Heart right ventricle (tissue), 16 donors: ENCODE measurements at regions not wholly inside any gene's neighbourhood (a gene's known extent, or its start where the extent isn't known, plus 50 kb on each side); places are given as distances from the start of the nearest gene placed in this dataset.
"Not testable (repeated sequence)": the region's sequence is repeated elsewhere in the genome, so short reads cannot be mapped to it uniquely, and the experiment has no call there.

Experiments used
- ATAC-seq, 8 donors: fragments of 200-7000 bp; cut with Tn5 transposase; one replicate each; pipeline ENCODE4 v1.9.1; 2020; ENCODE audit warnings: mild to moderate bottlenecking in 8 of 8, moderate library complexity in 8 of 8, moderate number of reproducible peaks in 1 of 8
- DNase-seq, 2 donors: peaks; one replicate each; pipeline ENCODE4 v3.0.0-alpha.2; 2020
- H3K27ac ChIP-seq, 10 donors: fragments of 200-600 bp; sonication (generic) in 2 of 10; one replicate each; pipeline versions ENCODE4 v1.5.0 to v1.8.0; 2020 to 2022; ENCODE audit warnings: mild to moderate bottlenecking in 3 of 10
- H3K27me3 ChIP-seq, 7 donors: fragments of 200-600 bp; one replicate each; pipeline ENCODE4 v1.8.0; 2021 to 2022; ENCODE audit warnings: mild to moderate bottlenecking in 2 of 7
- H3K36me3 ChIP-seq, 9 donors: fragments of 200-600 bp; sonication (generic) in 1 of 9; one replicate each; pipeline versions ENCODE4 v1.5.0 to v1.8.0; 2020 to 2022; ENCODE audit warnings: mild to moderate bottlenecking in 2 of 9
- H3K4me1 ChIP-seq, 9 donors: fragments of 200-600 bp; sonication (generic) in 1 of 9; one replicate each; pipeline versions ENCODE4 v1.5.0 to v1.8.0; 2020 to 2022; ENCODE audit warnings: mild to moderate bottlenecking in 4 of 9
- H3K4me3 ChIP-seq, 10 donors: fragments of 200-600 bp; sonication (generic) in 2 of 10; one replicate each; pipeline versions ENCODE4 v1.5.0 to v1.8.0; 2020 to 2022; ENCODE audit warnings: mild to moderate bottlenecking in 7 of 10, moderate library complexity in 2 of 10
- H3K9me3 ChIP-seq, 11 donors: fragments of 200-600 bp in 10 of 11; sonication (generic) in 2 of 11; one replicate each; pipeline versions ENCODE4 v1.5.0 to v1.8.0; 2013 to 2022; ENCODE audit warnings: mild to moderate bottlenecking in 2 of 11, control low read depth in 1 of 11, moderate library complexity in 1 of 11
- WGBS, 2 donors: extraction: QIAGEN DNeasy Blood & Tissue Kit; methylation state at CpG; one replicate each; pipeline ENCODE4 v1.1.7; 2013; ENCODE audit warnings: inconsistent platforms in 1 of 2; 5-methylcytosine and 5-hydroxymethylcytosine counted together
- intact Hi-C, 10 donors: fragments of 100-400 bp; cut with DNase I; formaldehyde crosslinking; loops; one replicate each; pipeline versions ENCODE4 v1.11.1 to v1.14.2; 2022
- TF ChIP-seq, protein P1 (sequence below), 9 donors: fragments of 200-600 bp; sonication (generic) in 2 of 9; IDR thresholded peaks; one replicate each; pipeline versions ENCODE4 v1.5.0 to v1.8.0; 2021 to 2022; ENCODE audit warnings: antibody characterized with exemption in 9 of 9, mild to moderate bottlenecking in 5 of 9, moderate library complexity in 1 of 9
- donor health status: Arrhythmogenic right ventricular cardiomyopathy.
- donor health status: ischemic (EF 13 %, LVEDD 7.1; RV severe dilation, severe dysfunction).
- donor health status: healthy with polysubstance abuse.
- donor health status: DM: no; HTN: yes; CAD: no.
- donor health status: DM: no; HTN: no; CAD: no.
- donor health status: ischemic (EF 25% LVEDD 6.9; RV normal size, moderate dysfunction).
- donor health status: ischemic (EF 25% LVEDD 5.7; RV mildly dilated, moderate dysfunction).
- donor health status: healthy.
- donor health status: DM: yes; HTN: yes; CAD: no.
- donor health status: Ischemic cardiomyopathy.
- donor health status: ischemic (EF 35%, LVEDD 5.7; RV mildly dilated, moderate dysfunction).
- donor health status: nonischemic (EF 11% LVEDD 7.7; RV severe dilation, severe dysfunction).
- donor health status: DM: yes; HTN: yes; CAD: no.
- donor health status: PGD.
- donor health status: ischemic (EF 29% LVEDD 5.4; RV normal size, mild dysfunction).
- donor health status: nonischemic (EF 23%, LVEDD 6.1; RV moderate dilation, normal function).

- ATAC-seq = no peak
- H3K4me1 ChIP-seq = peaks cover 0 to 9% (median 0%) of the 10 kb centered on the region in 9 donors
- TF ChIP-seq, protein P1, sequence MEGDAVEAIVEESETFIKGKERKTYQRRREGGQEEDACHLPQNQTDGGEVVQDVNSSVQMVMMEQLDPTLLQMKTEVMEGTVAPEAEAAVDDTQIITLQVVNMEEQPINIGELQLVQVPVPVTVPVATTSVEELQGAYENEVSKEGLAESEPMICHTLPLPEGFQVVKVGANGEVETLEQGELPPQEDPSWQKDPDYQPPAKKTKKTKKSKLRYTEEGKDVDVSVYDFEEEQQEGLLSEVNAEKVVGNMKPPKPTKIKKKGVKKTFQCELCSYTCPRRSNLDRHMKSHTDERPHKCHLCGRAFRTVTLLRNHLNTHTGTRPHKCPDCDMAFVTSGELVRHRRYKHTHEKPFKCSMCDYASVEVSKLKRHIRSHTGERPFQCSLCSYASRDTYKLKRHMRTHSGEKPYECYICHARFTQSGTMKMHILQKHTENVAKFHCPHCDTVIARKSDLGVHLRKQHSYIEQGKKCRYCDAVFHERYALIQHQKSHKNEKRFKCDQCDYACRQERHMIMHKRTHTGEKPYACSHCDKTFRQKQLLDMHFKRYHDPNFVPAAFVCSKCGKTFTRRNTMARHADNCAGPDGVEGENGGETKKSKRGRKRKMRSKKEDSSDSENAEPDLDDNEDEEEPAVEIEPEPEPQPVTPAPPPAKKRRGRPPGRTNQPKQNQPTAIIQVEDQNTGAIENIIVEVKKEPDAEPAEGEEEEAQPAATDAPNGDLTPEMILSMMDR (IDR thresholded peaks at IDR 0.05) = no peak
- DNase-seq = no peak
- H3K36me3 ChIP-seq = no peaks in the 10 kb centered on the region
- no peak overlapping the region for H3K4me3 ChIP-seq
- intact Hi-C loops = no loop called here
- H3K27me3 ChIP-seq = no peaks in the 10 kb centered on the region
- no peaks in the 10 kb centered on the region for H3K9me3 ChIP-seq
- no peak overlapping the region for H3K27ac ChIP-seq
- WGBS, 2 donors = 91 to 94% methylated on average over 6 of the region's 6 CpGs
Measured at GRCh38 chr6:134405386-134406087, 87.6 kb upstream of the SGK1 start.

DNA sequence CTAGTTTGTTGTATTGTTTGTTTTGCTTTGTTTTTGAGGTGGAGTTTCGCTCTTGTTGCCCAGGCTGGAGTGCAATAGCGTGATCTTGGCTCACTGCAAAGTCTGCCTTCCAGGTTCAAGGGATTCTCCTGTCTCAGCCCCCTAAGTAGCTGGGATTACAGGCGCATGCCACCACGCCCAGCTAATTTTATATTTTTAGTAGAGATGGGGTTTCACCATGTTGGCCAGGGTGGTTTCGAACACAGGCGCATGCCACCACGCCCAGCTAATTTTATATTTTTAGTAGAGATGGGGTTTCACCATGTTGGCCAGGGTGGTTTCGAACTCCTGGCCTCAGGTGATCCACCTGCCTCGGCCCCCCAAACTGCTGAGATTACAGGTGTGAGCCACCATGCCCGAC lies 85.4 kb upstream of the SGK1 start:
- DNase-seq, H3K36me3 ChIP-seq, H3K27ac ChIP-seq, H3K4me1 ChIP-seq, H3K4me3 ChIP-seq, H3K27me3 ChIP-seq, intact Hi-C loops, ATAC-seq, H3K9me3 ChIP-seq: not testable (repeated sequence)
- WGBS, 2 donors = 97 to 98% methylated on average over 10 of the region's 10 CpGs

DNA sequence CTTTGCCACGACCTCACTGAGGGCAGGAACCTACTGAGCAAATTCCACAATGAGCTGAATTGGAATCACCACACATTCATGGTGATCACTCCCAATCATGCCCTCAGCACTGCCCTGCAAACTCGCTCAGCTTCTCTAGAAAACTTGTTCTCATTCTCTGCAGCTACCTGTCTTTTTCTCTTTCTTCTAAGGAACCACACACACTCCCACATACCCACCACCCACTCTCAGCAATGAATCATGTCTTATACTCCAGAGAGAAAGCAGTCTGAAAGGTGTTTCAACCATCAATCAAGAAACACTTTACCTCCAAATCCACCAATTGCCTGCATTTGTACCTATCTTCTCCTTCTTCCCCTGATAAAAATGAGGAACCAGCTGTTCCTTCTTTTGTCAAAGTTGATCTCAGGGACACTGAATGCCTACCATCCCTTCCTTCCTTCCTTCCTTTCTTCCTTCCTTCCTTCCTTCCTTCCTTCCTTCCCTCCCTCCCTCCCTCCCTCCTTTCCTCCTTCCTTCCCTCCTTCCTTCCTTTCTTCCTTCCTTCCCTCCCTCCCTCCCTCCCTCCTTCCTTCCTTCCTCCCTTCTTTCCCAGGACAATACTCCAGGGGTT lies 84.6 kb upstream of the SGK1 start:
- H3K27me3 ChIP-seq = no peaks in the 10 kb centered on the region
- ATAC-seq = no peak
- H3K4me3 ChIP-seq = no peak overlapping the region
- DNase-seq = no peak
- peaks cover 0 to 6% (median 0%) of the 10 kb centered on the region in 9 donors for H3K4me1 ChIP-seq
- intact Hi-C loops = no loop called here
- WGBS, 2 donors = 91 to 94% methylated on average over 2 of the region's 2 CpGs
- no peaks in the 10 kb centered on the region for H3K36me3 ChIP-seq
- H3K27ac ChIP-seq = no peak overlapping the region
- TF ChIP-seq, protein P1 (IDR thresholded peaks at IDR 0.05) = no peak
- H3K9me3 ChIP-seq = no peaks in the 10 kb centered on the region

DNA sequence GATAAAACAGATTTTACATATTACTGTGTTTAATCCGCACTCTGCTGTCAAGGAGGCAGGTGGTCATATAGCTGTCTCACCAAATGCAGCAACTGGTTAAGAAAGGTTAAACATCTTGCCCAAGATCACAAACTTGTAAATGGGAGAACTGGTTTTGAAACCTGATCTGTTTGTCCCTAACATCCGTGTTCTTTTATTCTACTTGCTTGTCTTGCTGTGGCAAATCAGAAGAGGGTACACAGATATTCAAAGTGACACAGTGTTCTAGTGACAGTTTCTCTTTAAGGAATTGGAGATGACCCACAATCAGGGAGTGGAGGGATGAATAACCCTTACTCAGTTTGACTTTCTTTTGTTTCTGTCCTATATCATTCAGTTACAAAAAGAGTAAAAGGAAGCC lies 83.0 kb upstream of the SGK1 start:
- no peaks in the 10 kb centered on the region for H3K27me3 ChIP-seq
- no peak for DNase-seq
- no peaks in the 10 kb centered on the region for H3K9me3 ChIP-seq
- no peak for ATAC-seq
- WGBS, 2 donors = 71 to 73% methylated on average over 2 of the region's 2 CpGs
- no peak overlapping the region for H3K4me3 ChIP-seq
- TF ChIP-seq, protein P1 (IDR thresholded peaks at IDR 0.05) = no peak
- intact Hi-C loops = no loop called here
- H3K27ac ChIP-seq = no peak overlapping the region
- H3K36me3 ChIP-seq = no peaks in the 10 kb centered on the region
- peaks cover 0 to 6% (median 0%) of the 10 kb centered on the region in 9 donors for H3K4me1 ChIP-seq

DNA sequence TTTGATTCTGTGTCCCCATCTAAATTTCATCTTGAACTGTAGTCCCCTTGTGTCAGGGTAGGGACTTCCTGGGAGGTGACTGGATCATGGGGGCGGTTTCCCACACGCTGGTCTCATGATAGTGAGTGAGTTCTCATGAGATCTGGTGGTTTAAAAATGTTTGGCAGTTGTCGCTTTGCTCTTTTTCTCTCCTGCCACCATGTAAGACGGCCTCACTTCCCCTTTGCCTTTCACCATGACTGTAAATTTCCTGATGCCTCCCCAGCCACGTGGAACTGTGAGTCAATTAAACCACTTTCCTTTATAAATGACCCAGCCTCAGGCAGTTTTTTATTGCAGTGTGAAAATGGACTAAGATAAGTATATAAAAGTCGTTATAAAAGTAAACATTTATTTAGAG lies 80.5 kb upstream of the SGK1 start:
- H3K27ac ChIP-seq = peak overlapping the region in 1 of 10 donors; percentile 27
- TF ChIP-seq, protein P1 (IDR thresholded peaks at IDR 0.05) = no peak
- no peak overlapping the region for H3K4me3 ChIP-seq
- 72 to 83% methylated on average over 6 of the region's 6 CpGs for WGBS, 2 donors
- intact Hi-C loops = no loop called here
- ATAC-seq = peak in 1 of 8 donors; percentile 30
- H3K9me3 ChIP-seq = no peaks in the 10 kb centered on the region
- no peaks in the 10 kb centered on the region for H3K36me3 ChIP-seq
- H3K4me1 ChIP-seq = peaks cover 0 to 6% (median 0%) of the 10 kb centered on the region in 9 donors
- H3K27me3 ChIP-seq = no peaks in the 10 kb centered on the region
- no peak for DNase-seq
